ENCODE measurements at regions not wholly inside any gene's neighbourhood (a gene's known extent, or its start where the extent isn't known, plus 50 kb on each side); places are given as distances from the start of the nearest gene placed in this dataset.
"Not testable (repeated sequence)": the region's sequence is repeated elsewhere in the genome, so short reads cannot be mapped to it uniquely, and the experiment has no call there.

GRCh38 chr2:230625220-230625619 lies 87.4 kb upstream of the CAB39 start:
- H3K9me3 Mint-ChIP-seq = peaks cover 12% of the 10 kb centered on the region

GRCh38 chr2:230627091-230627490 lies 85.6 kb upstream of the CAB39 start:
- POLR2A ChIA-PET, DNase-seq, H3K4me3 Mint-ChIP-seq, H3K27me3 Mint-ChIP-seq, H3K9me3 Mint-ChIP-seq, H3K4me1 Mint-ChIP-seq, H3K27ac Mint-ChIP-seq: not testable (repeated sequence)
- CTCF ChIA-PET = interaction anchor here (0.6 kb wide), 1 partner anchor 171 kb away, joined by 3 read pairs; no protein-coding TSS in a partner anchor
- peaks cover 11% of the 10 kb centered on the region for H3K36me3 Mint-ChIP-seq (ENCODE audit: low read depth)

More at GRCh38 chr2:230625220-230625619, 87.4 kb upstream of the CAB39 start:
- H3K27me3 Mint-ChIP-seq, H3K4me3 Mint-ChIP-seq, DNase-seq, H3K27ac Mint-ChIP-seq, CTCF ChIA-PET, H3K4me1 Mint-ChIP-seq, POLR2A ChIA-PET: not testable (repeated sequence)
- H3K36me3 Mint-ChIP-seq (ENCODE audit: low read depth) = peaks cover 23% of the 10 kb centered on the region

- peaks cover 5% of the 10 kb centered on the region for H3K4me1 Mint-ChIP-seq
- POLR2A ChIA-PET = no interaction called here
- no peak for DNase-seq
- H3K9me3 Mint-ChIP-seq = peaks cover 8% of the 10 kb centered on the region
- peaks cover 8% of the 10 kb centered on the region for H3K36me3 Mint-ChIP-seq (ENCODE audit: low read depth)
- H3K4me3 Mint-ChIP-seq = no peak overlapping the region
- H3K27ac Mint-ChIP-seq = no peak overlapping the region
- H3K27me3 Mint-ChIP-seq = no peaks in the 10 kb centered on the region
- CTCF ChIA-PET = no interaction called here
These were observed 84.6 kb upstream of the CAB39 start for GRCh38 chr2:230627806-230628724.

GRCh38 chr2:230631470-230631869 lies 81.2 kb upstream of the CAB39 start:
- no peaks in the 10 kb centered on the region for H3K27me3 Mint-ChIP-seq
- no peak for DNase-seq
- no peaks in the 10 kb centered on the region for H3K9me3 Mint-ChIP-seq
- no peaks in the 10 kb centered on the region for H3K36me3 Mint-ChIP-seq (ENCODE audit: low read depth)
- H3K4me3 Mint-ChIP-seq = no peak overlapping the region
- ChIA-PET POLR2A (no interaction called here), CTCF (no interaction called here)
- H3K27ac Mint-ChIP-seq = no peak overlapping the region
- H3K4me1 Mint-ChIP-seq = peaks cover 8% of the 10 kb centered on the region

DNA sequence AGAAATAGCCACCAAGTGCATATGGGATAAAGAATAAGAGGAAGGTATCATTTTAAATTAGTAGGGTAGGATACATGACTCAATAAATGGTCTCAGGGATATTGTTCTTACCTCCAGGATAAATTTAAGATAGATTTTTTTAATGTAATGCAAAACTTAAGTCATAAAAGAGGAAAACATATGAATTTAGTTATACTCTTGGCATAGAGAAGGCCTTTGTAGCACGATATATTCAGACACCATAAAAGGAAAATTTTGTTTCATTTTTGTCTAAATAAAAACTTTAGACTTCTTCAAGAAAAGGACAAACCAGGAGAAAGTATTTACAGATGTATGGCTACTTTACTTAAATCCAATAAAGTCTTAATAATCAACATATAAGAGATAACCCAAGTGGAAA lies 78.5 kb upstream of the CAB39 start:
- no peak for DNase-seq
- no peaks in the 10 kb centered on the region for H3K36me3 Mint-ChIP-seq (ENCODE audit: low read depth)
- POLR2A ChIA-PET = no interaction called here
- H3K27ac Mint-ChIP-seq = no peak overlapping the region
- H3K27me3 Mint-ChIP-seq = no peaks in the 10 kb centered on the region
- peaks cover 9% of the 10 kb centered on the region for H3K4me1 Mint-ChIP-seq
- H3K4me3 Mint-ChIP-seq = no peak overlapping the region
- CTCF ChIA-PET = interaction anchor here (0.7 to 1.2 kb wide), 2 partner anchors 20 to 22 kb away, joined by 3 read pairs; no protein-coding TSS in a partner anchor
- no peaks in the 10 kb centered on the region for H3K9me3 Mint-ChIP-seq

DNA sequence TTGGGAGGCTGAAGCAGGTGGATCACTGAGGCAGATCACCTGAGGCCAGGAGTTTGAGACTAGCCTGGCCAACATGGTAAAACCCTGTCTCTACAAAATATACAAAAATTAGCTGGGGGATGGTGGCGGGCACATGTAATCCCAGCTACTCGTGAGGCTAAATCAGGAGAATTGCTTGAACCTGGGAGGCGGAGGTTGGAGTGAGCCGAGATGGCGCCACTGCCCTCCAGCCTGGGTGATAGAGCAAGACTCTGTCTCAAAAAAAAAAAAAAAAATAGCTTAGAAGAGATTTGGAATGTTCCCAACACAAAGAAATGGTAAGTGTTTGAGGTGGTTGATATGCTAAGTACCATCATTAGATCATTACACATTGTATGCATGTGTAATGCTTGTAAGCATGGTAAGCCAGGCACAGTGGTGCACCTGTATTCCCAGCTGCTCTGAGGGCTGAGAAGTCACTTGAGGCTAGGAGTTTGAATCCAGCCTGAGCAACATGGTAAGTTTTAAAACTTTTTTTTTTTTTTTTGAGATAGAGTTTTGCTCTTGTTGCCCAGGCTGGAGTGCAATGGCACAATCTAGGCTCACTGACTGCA lies 77.8 kb upstream of the CAB39 start:
- DNase-seq; H3K27me3 Mint-ChIP-seq; H3K9me3 Mint-ChIP-seq; H3K4me3 Mint-ChIP-seq; H3K27ac Mint-ChIP-seq; H3K4me1 Mint-ChIP-seq; H3K36me3 Mint-ChIP-seq (ENCODE audit: low read depth): not testable (repeated sequence)
- ChIA-PET POLR2A (interaction anchor here (0.6 kb wide), 1 partner anchor 648 kb away, joined by 3 read pairs; no protein-coding TSS in a partner anchor), CTCF (interaction anchor here (0.7 to 1.2 kb wide), 2 partner anchors 21 to 22 kb away, joined by 3 read pairs; no protein-coding TSS in a partner anchor)

DNA sequence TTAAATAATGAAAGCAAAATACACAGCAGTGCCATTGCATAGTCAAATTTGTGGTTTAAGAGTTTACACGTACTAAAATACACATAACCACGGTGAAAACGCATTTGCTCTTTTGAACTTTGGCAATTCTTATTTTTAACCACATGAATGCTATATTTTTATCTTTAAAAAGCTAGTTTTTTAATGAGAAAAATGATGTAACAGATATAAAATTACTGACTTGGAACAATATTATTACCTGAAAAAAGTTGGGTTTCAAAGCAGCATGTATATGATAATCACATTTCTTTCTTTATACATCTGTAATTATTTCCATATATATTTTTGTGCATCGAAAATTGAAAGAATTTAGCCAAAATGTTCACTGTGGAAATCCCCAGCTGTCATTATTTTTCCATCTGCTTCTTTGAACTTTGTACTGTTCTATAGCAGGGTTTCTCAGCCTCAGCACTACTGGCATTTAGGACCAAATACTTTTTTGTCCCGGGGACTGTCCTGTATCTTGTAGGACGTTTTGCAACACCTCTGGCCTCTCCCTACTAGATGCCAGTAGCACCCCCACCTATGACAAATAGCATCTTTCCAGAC lies 75.9 kb upstream of the CAB39 start:
- ChIA-PET POLR2A (no interaction called here), CTCF (interaction anchor here (0.9 kb wide), 1 partner anchor 21 kb away, joined by 4 read pairs; no protein-coding TSS in a partner anchor)
- H3K27me3 Mint-ChIP-seq = no peaks in the 10 kb centered on the region
- peaks cover 11% of the 10 kb centered on the region for H3K4me1 Mint-ChIP-seq
- no peak overlapping the region for H3K27ac Mint-ChIP-seq
- H3K9me3 Mint-ChIP-seq = no peaks in the 10 kb centered on the region
- no peak for DNase-seq
- no peaks in the 10 kb centered on the region for H3K36me3 Mint-ChIP-seq (ENCODE audit: low read depth)
- no peak overlapping the region for H3K4me3 Mint-ChIP-seq

- DNase-seq; H3K36me3 Mint-ChIP-seq (ENCODE audit: low read depth); CTCF ChIA-PET: not testable (repeated sequence)
These were observed 75.2 kb upstream of the CAB39 start for GRCh38 chr2:230637486-230637885.

GRCh38 chr2:230640540-230641011 lies 72.1 kb upstream of the CAB39 start:
- H3K9me3 Mint-ChIP-seq = no peaks in the 10 kb centered on the region
- DNase-seq = no peak
- H3K27ac Mint-ChIP-seq = no peak overlapping the region
- H3K27me3 Mint-ChIP-seq = no peaks in the 10 kb centered on the region
- ChIA-PET CTCF (no interaction called here), POLR2A (interaction anchor here (0.7 to 1.3 kb wide), 2 partner anchors 20 to 21 kb away, joined by 3 to 4 read pairs; no protein-coding TSS in a partner anchor)
- H3K4me3 Mint-ChIP-seq = no peak overlapping the region
- H3K36me3 Mint-ChIP-seq (ENCODE audit: low read depth) = no peaks in the 10 kb centered on the region
- H3K4me1 Mint-ChIP-seq = peaks cover 40% of the 10 kb centered on the region

More at GRCh38 chr2:230637486-230637885, 75.2 kb upstream of the CAB39 start:
- H3K4me3 Mint-ChIP-seq, H3K9me3 Mint-ChIP-seq, H3K27me3 Mint-ChIP-seq, H3K27ac Mint-ChIP-seq: not testable (repeated sequence)
- POLR2A ChIA-PET = interaction anchor here (0.8 kb wide), 1 partner anchor 21 kb away, joined by 3 read pairs; no protein-coding TSS in a partner anchor
- H3K4me1 Mint-ChIP-seq = peaks cover 18% of the 10 kb centered on the region

DNA sequence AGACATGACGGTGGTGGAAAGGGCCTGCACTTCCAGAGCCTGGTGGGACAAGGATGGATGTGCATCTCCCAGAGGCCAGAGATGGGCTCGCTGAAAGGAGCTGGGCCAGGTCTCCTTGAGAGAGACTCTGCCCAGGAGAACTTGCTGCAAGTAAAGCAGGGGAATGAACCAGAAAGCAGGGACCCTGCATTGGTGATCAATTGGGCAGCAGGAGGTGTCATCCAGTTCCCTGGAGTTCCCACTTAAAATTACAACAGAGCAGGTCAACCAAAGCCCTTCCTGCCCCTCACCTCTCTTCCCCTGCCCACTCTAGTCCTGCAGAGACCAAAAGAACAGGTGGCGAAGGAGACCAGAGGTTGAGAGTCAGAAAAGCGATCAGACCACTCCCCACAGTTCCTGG lies 69.7 kb upstream of the CAB39 start:
- Mint-ChIP-seq H3K27ac (peak overlapping the region; percentile 90), H3K4me3 (no peak overlapping the region), H3K27me3 (no peaks in the 10 kb centered on the region), H3K9me3 (peaks cover 7% of the 10 kb centered on the region), H3K4me1 (peaks cover 36% of the 10 kb centered on the region), H3K36me3 (ENCODE audit: low read depth) (peaks cover 13% of the 10 kb centered on the region)
- no peak for DNase-seq
- CTCF ChIA-PET = interaction anchor here (0.7 to 3.3 kb wide), 6 partner anchors 9 to 155 kb away, joined by 3 to 15 read pairs (median 4); no protein-coding TSS in a partner anchor
- POLR2A ChIA-PET = interaction anchor here (0.8 to 5.3 kb wide), 7 partner anchors 16 to 227 kb away, joined by 4 to 111 read pairs (median 7); partner anchors contain the start of genes CAB39 and SP100

DNA sequence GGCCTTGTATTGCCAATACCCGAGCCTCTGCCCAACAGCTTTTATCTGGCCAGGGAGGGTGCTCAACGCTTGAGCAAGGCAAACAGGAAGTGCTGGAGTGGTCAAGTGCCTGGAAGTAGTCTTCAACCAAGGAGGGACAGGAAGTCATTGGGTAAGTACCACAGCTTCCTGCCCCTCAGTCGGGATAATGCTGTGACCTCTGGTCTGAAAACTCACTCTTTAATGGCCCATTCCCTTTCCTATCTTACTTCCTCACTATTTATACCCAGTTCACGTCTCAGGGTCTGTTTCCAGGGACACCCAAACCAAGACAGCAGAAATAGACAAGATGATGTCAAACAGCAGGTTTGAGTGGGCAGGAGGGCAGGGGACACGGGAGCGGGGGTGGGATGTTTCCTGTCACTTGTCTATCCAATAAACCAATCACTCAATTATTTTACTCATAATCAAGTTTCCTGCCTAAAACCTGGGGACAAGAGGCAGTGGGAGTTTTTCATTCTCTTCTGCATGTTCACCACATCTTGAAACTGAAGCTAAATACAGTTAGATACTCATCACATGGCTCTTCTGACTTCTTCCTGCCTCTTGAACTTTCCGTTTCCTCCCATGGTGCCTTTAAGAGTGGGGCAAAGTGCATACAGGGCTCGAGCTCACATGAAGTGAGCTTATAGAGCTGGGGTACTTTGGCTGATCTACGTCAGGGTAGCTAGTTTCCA lies 68.9 kb upstream of the CAB39 start:
- H3K4me3 Mint-ChIP-seq = peak overlapping the region; percentile 34
- H3K9me3 Mint-ChIP-seq = peaks cover 9% of the 10 kb centered on the region
- H3K4me1 Mint-ChIP-seq = peaks cover 38% of the 10 kb centered on the region
- no peaks in the 10 kb centered on the region for H3K27me3 Mint-ChIP-seq
- peaks cover 17% of the 10 kb centered on the region for H3K36me3 Mint-ChIP-seq (ENCODE audit: low read depth)
- ChIA-PET CTCF (interaction anchor here (0.5 to 3.3 kb wide), 14 partner anchors 9 to 484 kb away, joined by 3 to 15 read pairs (median 4); no protein-coding TSS in a partner anchor), POLR2A (interaction anchor here (0.8 to 5.3 kb wide), 18 partner anchors 9 to 341 kb away, joined by 3 to 111 read pairs (median 4); partner anchors contain the start of genes CAB39 and SP100)
- DNase-seq = peak; percentile 51
- peak overlapping the region; percentile 90 for H3K27ac Mint-ChIP-seq

DNA sequence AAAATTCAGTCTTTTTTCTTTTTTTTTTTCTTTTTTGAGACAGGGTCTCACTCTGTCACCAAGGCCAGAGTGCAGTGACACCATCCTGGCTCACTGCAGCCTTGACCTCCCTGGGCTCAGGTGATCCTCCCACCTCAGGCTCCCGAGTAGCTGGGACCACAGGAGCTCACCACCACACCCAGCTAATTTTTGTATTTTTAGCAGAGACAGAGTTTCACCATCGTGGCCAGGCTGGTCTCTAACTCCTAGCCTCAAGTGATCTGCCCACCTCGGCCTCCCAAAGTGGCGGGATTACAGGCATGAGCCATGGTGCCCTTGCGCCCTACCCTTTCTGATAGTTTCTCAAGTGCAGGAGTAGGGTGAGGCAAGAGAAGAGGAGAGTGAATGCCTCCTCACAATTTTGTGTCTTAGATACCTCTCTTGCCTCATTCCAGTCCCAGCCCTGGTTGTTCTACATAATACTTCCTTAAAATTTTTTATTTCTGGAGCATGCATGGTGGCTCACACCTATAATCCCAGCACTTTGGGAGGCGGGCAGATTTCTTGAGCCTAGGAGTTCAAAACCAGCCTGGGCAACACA lies 68.2 kb upstream of the CAB39 start:
- H3K9me3 Mint-ChIP-seq = peaks cover 9% of the 10 kb centered on the region
- H3K4me1 Mint-ChIP-seq = peaks cover 38% of the 10 kb centered on the region
- no peak overlapping the region for H3K4me3 Mint-ChIP-seq
- ChIA-PET POLR2A (interaction anchor here (0.6 to 5.3 kb wide), 18 partner anchors 9 to 340 kb away, joined by 3 to 111 read pairs (median 4); partner anchors contain the start of genes CAB39 and SP100), CTCF (interaction anchor here (0.5 to 3.3 kb wide), 13 partner anchors 13 to 485 kb away, joined by 3 to 15 read pairs (median 4); no protein-coding TSS in a partner anchor)
- no peaks in the 10 kb centered on the region for H3K27me3 Mint-ChIP-seq
- DNase-seq = no peak
- H3K27ac Mint-ChIP-seq = peak overlapping the region; percentile 90
- peaks cover 17% of the 10 kb centered on the region for H3K36me3 Mint-ChIP-seq (ENCODE audit: low read depth)
